Testis (tissue), 2 donors: ENCODE measurements at regions not wholly inside any gene's neighbourhood (a gene's known extent, or its start where the extent isn't known, plus 50 kb on each side); places are given as distances from the start of the nearest gene placed in this dataset.

ENCODE experiments used
- CTCF ChIP-seq, 3 experiments: fragments of 450-650 bp in 2 of 3; fragments of 200-600 bp in 1 of 3; sonication (generic) in 1 of 3; IDR thresholded peaks; one replicate each; pipeline ENCODE4 v1.5.1; 2016 to 2019; ENCODE audit warnings: antibody characterized with exemption in 3 of 3, mild to moderate bottlenecking in 2 of 3, moderate library complexity in 1 of 3
- POLR2A ChIP-seq: fragments of 450-650 bp; IDR thresholded peaks from one replicate; pipeline ENCODE4 v1.6.1; 2017; ENCODE audit warnings: antibody characterized with exemption, mild to moderate bottlenecking, moderate library complexity

- no peak for TF ChIP-seq CTCF (IDR thresholded peaks at IDR 0.05)
- TF ChIP-seq POLR2A: no peak
Observed at GRCh38 chr3:28077572-28077971, 163.8 kb upstream of the CMC1 start.
